GM19193 (cell line): ENCODE measurements at regions not wholly inside any gene's neighbourhood (a gene's known extent, or its start where the extent isn't known, plus 50 kb on each side); places are given as distances from the start of the nearest gene placed in this dataset.

ENCODE experiments used
- POLR2A ChIP-seq: IDR thresholded peaks from 4 replicates; pipeline ENCODE4 v1.6.1; 2011; ENCODE audit not compliant: insufficient read depth, insufficient read length; ENCODE audit errors: extremely low read depth

GRCh38 chr10:88168171-88169036 lies 305.0 kb downstream of the PTEN start:
- TF ChIP-seq POLR2A: no peak

- TF ChIP-seq POLR2A: no peak
Measured at GRCh38 chr10:88169037-88169319, 305.6 kb downstream of the PTEN start.

- no peak for TF ChIP-seq POLR2A
Measured at GRCh38 chr10:88170628-88171027, 307.2 kb downstream of the PTEN start.

GRCh38 chr10:88172159-88172558 lies 308.7 kb downstream of the PTEN start:
- no peak for TF ChIP-seq POLR2A

GRCh38 chr10:88174391-88174790 lies 311.0 kb downstream of the PTEN start:
- TF ChIP-seq POLR2A: no peak

GRCh38 chr10:88178758-88179157 lies 315.3 kb downstream of the PTEN start:
- no peak for TF ChIP-seq POLR2A

- TF ChIP-seq POLR2A: no peak
Measured at GRCh38 chr10:88179831-88180230, 316.4 kb downstream of the PTEN start.

- TF ChIP-seq POLR2A: no peak
Measured at GRCh38 chr10:88181902-88182600, 318.6 kb downstream of the PTEN start.

GRCh38 chr10:88182601-88182930 lies 319.1 kb downstream of the PTEN start:
- TF ChIP-seq POLR2A: no peak

- TF ChIP-seq POLR2A: no peak
Measured at GRCh38 chr10:88184543-88185297, 321.3 kb downstream of the PTEN start.

- TF ChIP-seq POLR2A: no peak
Measured at GRCh38 chr10:88185830-88186229, 322.4 kb downstream of the PTEN start.

GRCh38 chr10:88186335-88186734 lies 322.9 kb downstream of the PTEN start:
- no peak for TF ChIP-seq POLR2A

- TF ChIP-seq POLR2A: no peak
Measured at GRCh38 chr10:88187472-88187871, 324.0 kb downstream of the PTEN start.

- no peak for TF ChIP-seq POLR2A
Measured at GRCh38 chr10:88190123-88190522, 326.7 kb downstream of the PTEN start.

GRCh38 chr10:88190540-88191235 lies 327.3 kb downstream of the PTEN start:
- no peak for TF ChIP-seq POLR2A
